SK-N-SH (cell line): ENCODE measurements at regions not wholly inside any gene's neighbourhood (a gene's known extent, or its start where the extent isn't known, plus 50 kb on each side); places are given as distances from the start of the nearest gene placed in this dataset.
A peak's percentile ranks its signal among the peaks of the same experiment; 100 is the strongest.

Source experiments
- CTCF ChIA-PET: fragments of 300-600, 350-600 bp; formaldehyde crosslinking; extraction: SDS; loops from one replicate; lab custom pipeline; 2021; lab: Yijun Ruan, JAX
- POLR2A ChIA-PET: fragments of 350-600 bp; sonication (Branson Sonifier 250); formaldehyde crosslinking; extraction: SDS; loops from one replicate; lab custom pipeline; 2020; ENCODE audit warnings: antibody characterized with exemption, inconsistent platforms; lab: Yijun Ruan, JAX
- DNase-seq: peaks from one replicate; pipeline ENCODE4 v3.0.0; 2012
- H2AFZ ChIP-seq: fragments of 200-600 bp; sonication (generic); 2 replicates; pipeline ENCODE4 v1.8.1; 2016; ENCODE audit warnings: antibody characterized with exemption, mild to moderate bottlenecking, low read depth
- H3F3A ChIP-seq: fragments of 200-600 bp; sonication (generic); replicated peaks from 2 replicates; pipeline ENCODE3; 2016; ENCODE audit warnings: antibody characterized with exemption, mild to moderate bottlenecking; ENCODE audit not compliant: insufficient read depth
- H3K27ac ChIP-seq, 2 experiments: fragments of 200-500 bp in 1 of 2; fragments of 200-600 bp in 1 of 2; sonication (Bioruptor generic) in 1 of 2; sonication (generic), shearing (Covaris generic) in 1 of 2; 2 replicates each; pipeline versions ENCODE4 v1.5.1 to v1.6.1; 2014 to 2016; ENCODE audit warnings: low read depth in 2 of 2, inconsistent platforms in 1 of 2, low read length in 1 of 2, mild to moderate bottlenecking in 1 of 2, mixed read lengths in 1 of 2
- H3K27me3 ChIP-seq: fragments of 200-600 bp; sonication (generic), shearing (Covaris generic); 2 replicates; pipeline ENCODE4 v1.6.1; 2016; ENCODE audit warnings: mixed run types; ENCODE audit not compliant: insufficient read depth
- H3K36me3 ChIP-seq, 2 experiments: fragments of 200-500 bp in 1 of 2; fragments of 200-600 bp in 1 of 2; sonication (Bioruptor generic) in 1 of 2; sonication (generic) in 1 of 2; replicated peaks in 1 of 2; 2 replicates each; pipeline versions ENCODE3 to v1.5.1; 2014 to 2016; ENCODE audit warnings: low read length in 1 of 2, mild to moderate bottlenecking in 1 of 2; ENCODE audit not compliant: insufficient read depth in 2 of 2, control insufficient read depth in 1 of 2
- H3K4me1 ChIP-seq, 2 experiments: fragments of 200-500 bp in 1 of 2; fragments of 200-600 bp in 1 of 2; sonication (Bioruptor generic) in 1 of 2; sonication (generic), shearing (Covaris generic) in 1 of 2; 2 replicates each; pipeline versions ENCODE4 v1.5.1 to v1.6.1; 2014 to 2016; ENCODE audit warnings: low read depth in 1 of 2, low read length in 1 of 2, mixed run types in 1 of 2; ENCODE audit not compliant: insufficient read depth in 2 of 2, control insufficient read depth in 1 of 2
- H3K4me2 ChIP-seq: fragments of 200-600 bp; sonication (generic), shearing (Covaris generic); 2 replicates; pipeline ENCODE4 v1.6.1; 2017; ENCODE audit warnings: mixed run types
- H3K4me3 ChIP-seq, 2 experiments: fragments of 200-500 bp in 1 of 2; fragments of 200-600 bp in 1 of 2; sonication (Bioruptor generic) in 1 of 2; sonication (generic), shearing (Covaris generic) in 1 of 2; 2 replicates each; pipeline versions ENCODE4 v1.5.1 to v1.8.1; 2014 to 2016; ENCODE audit warnings: low read depth in 2 of 2, inconsistent platforms in 1 of 2, low read length in 1 of 2, mild to moderate bottlenecking in 1 of 2, mixed read lengths in 1 of 2, moderate library complexity in 1 of 2
- H3K79me2 ChIP-seq: fragments of 200-600 bp; sonication (generic); 2 replicates; pipeline ENCODE4 v1.8.1; 2017; ENCODE audit warnings: mild to moderate bottlenecking; ENCODE audit not compliant: insufficient read depth
- H3K9ac ChIP-seq: fragments of 200-600 bp; sonication (generic); 2 replicates; pipeline ENCODE4 v1.6.1; 2017; ENCODE audit warnings: mixed run types
- H3K9me2 ChIP-seq: fragments of 200-600 bp; sonication (generic); 2 replicates; pipeline ENCODE4 v1.6.1; 2017; ENCODE audit warnings: mixed run types
- H3K9me3 ChIP-seq: fragments of 200-600 bp; sonication (generic); 2 replicates; pipeline ENCODE4 v1.6.1; 2017; ENCODE audit warnings: mixed run types, mild to moderate bottlenecking, moderate library complexity
- H4K20me1 ChIP-seq: fragments of 200-600 bp; sonication (generic); 2 replicates; pipeline ENCODE4 v1.6.1; 2017; ENCODE audit warnings: mild to moderate bottlenecking, mixed run types; ENCODE audit not compliant: insufficient read depth
- ELF1 ChIP-seq: IDR thresholded peaks from 2 replicates; pipeline ENCODE4 v1.4.0; 2012
- FOXJ3 ChIP-seq: sonication (generic); formaldehyde crosslinking; IDR thresholded peaks from 2 replicates; pipeline ENCODE4 v1.5.1; 2020; ENCODE audit warnings: mild to moderate bottlenecking, missing genetic modification reagents
- GABPA ChIP-seq: IDR thresholded peaks from 2 replicates; pipeline ENCODE4 v1.4.0; 2012; ENCODE audit warnings: low read depth, mild to moderate bottlenecking
- JUND ChIP-seq: IDR thresholded peaks from 2 replicates; pipeline ENCODE4 v1.4.0; 2012
- NFIC ChIP-seq: IDR thresholded peaks from 2 replicates; pipeline ENCODE4 v1.4.0; 2012; ENCODE audit warnings: borderline replicate concordance
- RAD21 ChIP-seq: IDR thresholded peaks from 2 replicates; pipeline ENCODE4 v1.6.1; 2012; ENCODE audit warnings: mild to moderate bottlenecking, low read length
- RCOR1 ChIP-seq: fragments of 150-350 bp; IDR thresholded peaks from 2 replicates; pipeline ENCODE4 v1.6.1; 2017; ENCODE audit warnings: antibody characterized with exemption, low read length
- RXRA ChIP-seq: IDR thresholded peaks from 2 replicates; pipeline ENCODE4 v1.4.0; 2012; ENCODE audit warnings: low read depth, mild to moderate bottlenecking, borderline replicate concordance
- SMC3 ChIP-seq: IDR thresholded peaks from 2 replicates; pipeline ENCODE4 v1.6.1; 2012; ENCODE audit warnings: low read depth, low read length, improper control_type of control experiment
- TCF12 ChIP-seq: IDR thresholded peaks from 2 replicates; pipeline ENCODE4 v1.4.0; 2012
- TEAD4 ChIP-seq: IDR thresholded peaks from 2 replicates; pipeline ENCODE4 v1.4.0; 2012; ENCODE audit warnings: mild to moderate bottlenecking, borderline replicate concordance; ENCODE audit not compliant: insufficient read depth
- YY1 ChIP-seq: IDR thresholded peaks from 2 replicates; pipeline ENCODE4 v1.4.0; 2012; ENCODE audit warnings: low read depth, mild to moderate bottlenecking
- WGBS: methylation state at CpG from one replicate; pipeline ENCODE4 v1.1.6; 2017; ENCODE audit warnings: low lambda C conversion rate; 5-methylcytosine and 5-hydroxymethylcytosine counted together
- TF ChIP-seq, protein P1 (sequence below): IDR thresholded peaks from 2 replicates; pipeline ENCODE4 v1.4.0; 2012; ENCODE audit warnings: low read depth, borderline replicate concordance
- TF ChIP-seq, protein P2 (sequence below): IDR thresholded peaks from 2 replicates; pipeline ENCODE4; 2012
- TF ChIP-seq, protein P3 (sequence below): fragments of 200-600 bp; sonication (generic); IDR thresholded peaks from 2 replicates; pipeline ENCODE4 v1.6.1; 2017; ENCODE audit warnings: antibody characterized with exemption, mild to moderate bottlenecking, moderate library complexity
- TF ChIP-seq, protein P4 (sequence below): fragments of 150-350 bp; IDR thresholded peaks from 2 replicates; pipeline ENCODE4 v1.6.1; 2016; ENCODE audit warnings: mild to moderate bottlenecking, low read depth, low read length
- TF ChIP-seq, protein P5 (sequence below): IDR thresholded peaks from 2 replicates; pipeline ENCODE4 v1.4.0; 2012; ENCODE audit warnings: low read depth, borderline replicate concordance
- TF ChIP-seq, protein P6 (sequence below): fragments of 150-350 bp; IDR thresholded peaks from 2 replicates; pipeline ENCODE4 v1.6.1; 2017; ENCODE audit warnings: antibody characterized with exemption, low read length, low read depth, borderline replicate concordance

DNA sequence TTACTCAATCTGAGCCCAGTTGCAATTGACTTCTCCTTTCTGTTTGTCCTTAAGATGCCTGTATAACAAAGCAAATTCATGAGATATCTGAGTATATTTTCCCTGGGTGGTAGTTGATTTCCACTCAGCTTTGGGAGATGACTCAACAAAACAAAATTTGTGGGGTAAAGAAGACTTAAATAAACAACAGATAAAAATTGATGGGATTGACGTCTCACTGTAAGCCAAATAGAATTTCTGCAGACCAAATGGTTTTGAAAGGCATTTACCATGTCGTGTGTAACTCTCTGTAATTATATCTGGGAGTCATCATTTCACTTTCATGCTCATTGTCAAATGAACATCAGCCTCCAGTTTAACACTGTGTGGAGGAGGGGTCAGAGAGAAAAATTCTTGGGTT lies 255.4 kb upstream of the MYO3A start:
- Histone ChIP-seq H3K4me3 (no peak overlapping the region), H3K9ac (no peak overlapping the region), H3K4me1 (no peaks in the 10 kb centered on the region), H3K27me3 (no peaks in the 10 kb centered on the region), H3K9me2 (no peaks in the 10 kb centered on the region), H4K20me1 (no peaks in the 10 kb centered on the region), H3K9me3 (no peaks in the 10 kb centered on the region), H3K27ac (no peak overlapping the region), H2AFZ (no peak overlapping the region), H3K79me2 (no peaks in the 10 kb centered on the region), H3K4me2 (no peak overlapping the region), H3K36me3 (no peaks in the 10 kb centered on the region), H3F3A (no peaks in the 10 kb centered on the region)
- POLR2A ChIA-PET = no interaction called here
- no peak for DNase-seq
- WGBS = 5% methylated on average over 2 of the region's 2 CpGs
- TF ChIP-seq, protein P1, sequence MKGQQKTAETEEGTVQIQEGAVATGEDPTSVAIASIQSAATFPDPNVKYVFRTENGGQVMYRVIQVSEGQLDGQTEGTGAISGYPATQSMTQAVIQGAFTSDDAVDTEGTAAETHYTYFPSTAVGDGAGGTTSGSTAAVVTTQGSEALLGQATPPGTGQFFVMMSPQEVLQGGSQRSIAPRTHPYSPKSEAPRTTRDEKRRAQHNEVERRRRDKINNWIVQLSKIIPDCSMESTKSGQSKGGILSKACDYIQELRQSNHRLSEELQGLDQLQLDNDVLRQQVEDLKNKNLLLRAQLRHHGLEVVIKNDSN = no peak
- no peak for TF ChIP-seq GABPA
- TF ChIP-seq, protein P2, sequence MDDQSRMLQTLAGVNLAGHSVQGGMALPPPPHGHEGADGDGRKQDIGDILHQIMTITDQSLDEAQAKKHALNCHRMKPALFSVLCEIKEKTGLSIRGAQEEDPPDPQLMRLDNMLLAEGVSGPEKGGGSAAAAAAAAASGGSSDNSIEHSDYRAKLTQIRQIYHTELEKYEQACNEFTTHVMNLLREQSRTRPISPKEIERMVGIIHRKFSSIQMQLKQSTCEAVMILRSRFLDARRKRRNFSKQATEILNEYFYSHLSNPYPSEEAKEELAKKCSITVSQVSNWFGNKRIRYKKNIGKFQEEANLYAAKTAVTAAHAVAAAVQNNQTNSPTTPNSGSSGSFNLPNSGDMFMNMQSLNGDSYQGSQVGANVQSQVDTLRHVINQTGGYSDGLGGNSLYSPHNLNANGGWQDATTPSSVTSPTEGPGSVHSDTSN = no peak
- TF ChIP-seq, protein P3, sequence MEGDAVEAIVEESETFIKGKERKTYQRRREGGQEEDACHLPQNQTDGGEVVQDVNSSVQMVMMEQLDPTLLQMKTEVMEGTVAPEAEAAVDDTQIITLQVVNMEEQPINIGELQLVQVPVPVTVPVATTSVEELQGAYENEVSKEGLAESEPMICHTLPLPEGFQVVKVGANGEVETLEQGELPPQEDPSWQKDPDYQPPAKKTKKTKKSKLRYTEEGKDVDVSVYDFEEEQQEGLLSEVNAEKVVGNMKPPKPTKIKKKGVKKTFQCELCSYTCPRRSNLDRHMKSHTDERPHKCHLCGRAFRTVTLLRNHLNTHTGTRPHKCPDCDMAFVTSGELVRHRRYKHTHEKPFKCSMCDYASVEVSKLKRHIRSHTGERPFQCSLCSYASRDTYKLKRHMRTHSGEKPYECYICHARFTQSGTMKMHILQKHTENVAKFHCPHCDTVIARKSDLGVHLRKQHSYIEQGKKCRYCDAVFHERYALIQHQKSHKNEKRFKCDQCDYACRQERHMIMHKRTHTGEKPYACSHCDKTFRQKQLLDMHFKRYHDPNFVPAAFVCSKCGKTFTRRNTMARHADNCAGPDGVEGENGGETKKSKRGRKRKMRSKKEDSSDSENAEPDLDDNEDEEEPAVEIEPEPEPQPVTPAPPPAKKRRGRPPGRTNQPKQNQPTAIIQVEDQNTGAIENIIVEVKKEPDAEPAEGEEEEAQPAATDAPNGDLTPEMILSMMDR = no peak
- TF ChIP-seq SMC3 = no peak
- TF ChIP-seq RCOR1 = no peak
- no peak for TF ChIP-seq RAD21
- CTCF ChIA-PET = interaction anchor here (1.5 kb wide), 2 partner anchors 14 to 565 kb away, joined by 3 read pairs; no protein-coding TSS in a partner anchor

DNA sequence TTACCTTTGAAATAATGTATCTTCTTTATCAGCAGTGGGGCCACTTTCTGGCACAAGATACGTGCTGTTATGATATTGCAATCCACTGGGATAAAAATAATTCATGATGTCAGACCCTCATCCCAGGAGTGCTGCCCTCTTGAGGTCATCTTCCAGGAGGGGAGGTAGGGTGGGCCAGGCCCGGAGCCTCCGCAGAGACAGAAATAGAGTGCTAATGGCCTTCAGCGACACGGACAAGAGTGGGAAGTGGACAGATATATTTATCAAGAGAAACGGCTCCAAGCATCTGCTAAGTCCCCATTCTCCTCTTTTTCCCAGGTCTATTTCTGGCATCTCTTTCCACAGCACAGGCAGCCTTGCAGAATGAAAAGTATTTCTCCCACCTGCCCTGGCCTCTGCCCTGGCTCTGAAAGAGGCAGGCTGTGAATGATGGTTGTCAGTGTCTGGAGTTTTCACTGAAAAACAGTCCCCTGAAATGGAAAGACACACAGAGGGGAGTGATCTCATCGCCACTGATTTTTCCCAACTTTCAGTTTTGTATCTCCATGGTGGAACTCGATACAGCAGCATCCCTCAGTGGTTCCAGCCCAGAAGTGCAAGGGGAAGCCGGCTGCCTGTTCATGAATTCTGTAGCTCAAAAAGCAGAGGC lies 251.7 kb upstream of the MYO3A start:
- POLR2A ChIA-PET = no interaction called here
- H3K27ac ChIP-seq = no peak overlapping the region
- peak overlapping the region in 1 of 2 experiments; percentile 54; a peak in 2 of 4 replicates for H3K4me3 ChIP-seq
- 43% methylated on average over 9 of the region's 9 CpGs for WGBS
- H3K27me3 ChIP-seq = no peaks in the 10 kb centered on the region
- no peaks in the 10 kb centered on the region for H3F3A ChIP-seq
- no peaks in the 10 kb centered on the region for H3K36me3 ChIP-seq
- H3K9ac ChIP-seq = no peak overlapping the region
- no peak overlapping the region for H2AFZ ChIP-seq
- peak; percentile 34 for DNase-seq
- H3K9me3 ChIP-seq = no peaks in the 10 kb centered on the region
- no peaks in the 10 kb centered on the region; a peak in 1 of 4 replicates for H3K4me1 ChIP-seq
- no peaks in the 10 kb centered on the region for H3K79me2 ChIP-seq
- H3K9me2 ChIP-seq = no peaks in the 10 kb centered on the region
- H4K20me1 ChIP-seq = no peaks in the 10 kb centered on the region
- H3K4me2 ChIP-seq = peak overlapping the region; percentile 45
- CTCF ChIA-PET = interaction anchor here (0.7 to 2.5 kb wide), 3 partner anchors 9 to 569 kb away, joined by 3 to 12 read pairs (median 4); no protein-coding TSS in a partner anchor
- TF ChIP-seq, protein P4, sequence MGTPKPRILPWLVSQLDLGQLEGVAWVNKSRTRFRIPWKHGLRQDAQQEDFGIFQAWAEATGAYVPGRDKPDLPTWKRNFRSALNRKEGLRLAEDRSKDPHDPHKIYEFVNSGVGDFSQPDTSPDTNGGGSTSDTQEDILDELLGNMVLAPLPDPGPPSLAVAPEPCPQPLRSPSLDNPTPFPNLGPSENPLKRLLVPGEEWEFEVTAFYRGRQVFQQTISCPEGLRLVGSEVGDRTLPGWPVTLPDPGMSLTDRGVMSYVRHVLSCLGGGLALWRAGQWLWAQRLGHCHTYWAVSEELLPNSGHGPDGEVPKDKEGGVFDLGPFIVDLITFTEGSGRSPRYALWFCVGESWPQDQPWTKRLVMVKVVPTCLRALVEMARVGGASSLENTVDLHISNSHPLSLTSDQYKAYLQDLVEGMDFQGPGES = no peak
- TF ChIP-seq JUND = no peak
- TF ChIP-seq, protein P3 = peak; percentile 40
- TF ChIP-seq TCF12 = no peak
- TF ChIP-seq NFIC = no peak
- no peak for TF ChIP-seq YY1
- TF ChIP-seq TEAD4 = no peak
- no peak for TF ChIP-seq FOXJ3 (CRISPR knock-in tag)
- TF ChIP-seq ELF1 = no peak
- TF ChIP-seq, protein P5, sequence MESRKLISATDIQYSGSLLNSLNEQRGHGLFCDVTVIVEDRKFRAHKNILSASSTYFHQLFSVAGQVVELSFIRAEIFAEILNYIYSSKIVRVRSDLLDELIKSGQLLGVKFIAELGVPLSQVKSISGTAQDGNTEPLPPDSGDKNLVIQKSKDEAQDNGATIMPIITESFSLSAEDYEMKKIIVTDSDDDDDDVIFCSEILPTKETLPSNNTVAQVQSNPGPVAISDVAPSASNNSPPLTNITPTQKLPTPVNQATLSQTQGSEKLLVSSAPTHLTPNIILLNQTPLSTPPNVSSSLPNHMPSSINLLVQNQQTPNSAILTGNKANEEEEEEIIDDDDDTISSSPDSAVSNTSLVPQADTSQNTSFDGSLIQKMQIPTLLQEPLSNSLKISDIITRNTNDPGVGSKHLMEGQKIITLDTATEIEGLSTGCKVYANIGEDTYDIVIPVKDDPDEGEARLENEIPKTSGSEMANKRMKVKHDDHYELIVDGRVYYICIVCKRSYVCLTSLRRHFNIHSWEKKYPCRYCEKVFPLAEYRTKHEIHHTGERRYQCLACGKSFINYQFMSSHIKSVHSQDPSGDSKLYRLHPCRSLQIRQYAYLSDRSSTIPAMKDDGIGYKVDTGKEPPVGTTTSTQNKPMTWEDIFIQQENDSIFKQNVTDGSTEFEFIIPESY = no peak
- TF ChIP-seq, protein P6, sequence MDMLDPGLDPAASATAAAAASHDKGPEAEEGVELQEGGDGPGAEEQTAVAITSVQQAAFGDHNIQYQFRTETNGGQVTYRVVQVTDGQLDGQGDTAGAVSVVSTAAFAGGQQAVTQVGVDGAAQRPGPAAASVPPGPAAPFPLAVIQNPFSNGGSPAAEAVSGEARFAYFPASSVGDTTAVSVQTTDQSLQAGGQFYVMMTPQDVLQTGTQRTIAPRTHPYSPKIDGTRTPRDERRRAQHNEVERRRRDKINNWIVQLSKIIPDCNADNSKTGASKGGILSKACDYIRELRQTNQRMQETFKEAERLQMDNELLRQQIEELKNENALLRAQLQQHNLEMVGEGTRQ = no peak
- TF ChIP-seq RXRA = no peak
